HEK293 (cell line): ENCODE measurements at regions not wholly inside any gene's neighbourhood (a gene's known extent, or its start where the extent isn't known, plus 50 kb on each side); places are given as distances from the start of the nearest gene placed in this dataset.

ENCODE experiments used
- CTCF ChIP-seq: fragments of 450-650 bp; formaldehyde crosslinking; IDR thresholded peaks from 2 replicates; pipeline ENCODE4 v1.5.1; 2016; ENCODE audit warnings: missing biosample characterization, missing genetic modification characterization
- KLF10 ChIP-seq: fragments of 450-650 bp; IDR thresholded peaks from 2 replicates; pipeline ENCODE4 v1.5.1; 2018; ENCODE audit warnings: missing biosample characterization, mild to moderate bottlenecking, missing genetic modification characterization
- REST ChIP-seq: fragments of 450-650 bp; formaldehyde crosslinking; IDR thresholded peaks from 2 replicates; pipeline ENCODE4 v1.5.1; 2016; ENCODE audit warnings: missing biosample characterization, missing genetic modification characterization
- ZBTB7A ChIP-seq: fragments of 450-650 bp; formaldehyde crosslinking; IDR thresholded peaks from 2 replicates; pipeline ENCODE4 v1.5.1; 2016; ENCODE audit warnings: low read depth, missing biosample characterization, missing genetic modification characterization
- ZNF114 ChIP-seq: fragments of 450-650 bp; formaldehyde crosslinking; IDR thresholded peaks from 2 replicates; pipeline ENCODE4 v1.5.0; 2017; ENCODE audit warnings: missing biosample characterization, missing genetic modification characterization
- ZNF138 ChIP-seq: fragments of 450-650 bp; formaldehyde crosslinking; IDR thresholded peaks from 2 replicates; pipeline ENCODE4 v1.5.1; 2016; ENCODE audit warnings: missing biosample characterization, missing genetic modification characterization, borderline replicate concordance
- ZNF155 ChIP-seq: fragments of 450-650 bp; formaldehyde crosslinking; IDR thresholded peaks from 2 replicates; pipeline ENCODE4 v1.5.1; 2016; ENCODE audit warnings: missing biosample characterization, missing genetic modification characterization
- ZNF175 ChIP-seq: fragments of 450-650 bp; formaldehyde crosslinking; IDR thresholded peaks from 2 replicates; pipeline ENCODE4 v1.5.1; 2016; ENCODE audit warnings: missing biosample characterization, missing genetic modification characterization
- ZNF211 ChIP-seq: fragments of 450-650 bp; formaldehyde crosslinking; IDR thresholded peaks from 2 replicates; pipeline ENCODE4 v1.5.1; 2016; ENCODE audit warnings: low read depth, missing biosample characterization, missing genetic modification characterization
- ZNF239 ChIP-seq: fragments of 450-650 bp; formaldehyde crosslinking; IDR thresholded peaks from 2 replicates; pipeline ENCODE4 v1.5.1; 2016; ENCODE audit warnings: missing biosample characterization, missing genetic modification characterization
- ZNF335 ChIP-seq: fragments of 450-650 bp; formaldehyde crosslinking; conservative IDR thresholded peaks from 2 replicates; pipeline ENCODE4 v1.5.1; 2016; ENCODE audit warnings: missing biosample characterization, missing genetic modification characterization
- ZNF48 ChIP-seq: fragments of 450-650 bp; formaldehyde crosslinking; IDR thresholded peaks from 2 replicates; pipeline ENCODE4 v1.5.1; 2016; ENCODE audit warnings: missing biosample characterization, missing genetic modification characterization
- ZNF747 ChIP-seq: fragments of 450-650 bp; formaldehyde crosslinking; IDR thresholded peaks from 2 replicates; pipeline ENCODE4 v1.5.1; 2016; ENCODE audit warnings: missing biosample characterization, missing genetic modification characterization
- ZNF76 ChIP-seq: fragments of 450-650 bp; formaldehyde crosslinking; IDR thresholded peaks from 2 replicates; pipeline ENCODE4; 2016; ENCODE audit warnings: low read depth, missing biosample characterization, missing genetic modification characterization, borderline replicate concordance

- TF ChIP-seq CTCF (tag by site-specific recombination) (no peak), ZNF114 (tag by site-specific recombination) (no peak), ZNF48 (tag by site-specific recombination) (no peak), ZNF138 (tag by site-specific recombination) (no peak), KLF10 (tag by site-specific recombination) (no peak), ZNF211 (tag by site-specific recombination) (no peak), ZBTB7A (no peak), ZNF155 (tag by site-specific recombination) (no peak), ZNF239 (tag by site-specific recombination) (no peak), REST (tag by site-specific recombination) (no peak), ZNF747 (no peak), ZNF335 (no peak), ZNF175 (tag by site-specific recombination) (no peak), ZNF76 (tag by site-specific recombination) (no peak)
These were observed 457.4 kb upstream of the TEX13C start for GRCh38 chrX:124862301-124862700.
